ENCODE measurements at regions not wholly inside any gene's neighbourhood (a gene's known extent, or its start where the extent isn't known, plus 50 kb on each side); places are given as distances from the start of the nearest gene placed in this dataset.

- Histone ChIP-seq H3K36me3 (ENCODE audit: insufficient read depth, low read length, poor library complexity, severe bottlenecking) (no peaks in the 10 kb centered on the region), H3K9me3 (ENCODE audit: low read depth, low read length, poor library complexity, severe bottlenecking) (peaks cover under 1% of the 10 kb centered on the region), H3K27me3 (replicated peaks; ENCODE audit: insufficient read depth, low read depth, low read length, poor library complexity) (no peaks in the 10 kb centered on the region), H3K4me3 (ENCODE audit: low read depth, low read length, poor library complexity, severe bottlenecking) (no peak overlapping the region), H3K4me1 (ENCODE audit: insufficient read depth, low read length, poor library complexity, severe bottlenecking) (no peaks in the 10 kb centered on the region), H3K27ac (ENCODE audit: low read depth, low read length, poor library complexity, severe bottlenecking) (no peak overlapping the region)
- DNase-seq (ENCODE audit: low spot score) = no peak
- intact Hi-C loops (cut with micrococcal nuclease; ENCODE audit: unreplicated experiment) = no loop called here
- POLR2A ChIA-PET (ENCODE audit: low non-redundant PET) = interaction anchor here (0.5 kb wide), 1 partner anchor 116 kb away, joined by 3 read pairs; no protein-coding TSS in a partner anchor
- CTCF ChIA-PET = no interaction called here
- no peak for TF ChIP-seq EZH2 (IDR thresholded peaks at IDR 0.05; ENCODE audit: borderline replicate concordance, low read depth, low read length, poor library complexity, severe bottlenecking)
- TF ChIP-seq CTCF (conservative IDR thresholded peaks at IDR 0.05; ENCODE audit: low read depth, low read length) = no peak
- BruUV-seq (replicated peaks) = no TSS peak
These were observed 254.1 kb upstream of the FBXL7 start for GRCh38 chr5:15245913-15246312.

- CTCF ChIA-PET = no interaction called here
These were observed 256.5 kb upstream of the FBXL7 start for GRCh38 chr5:15243301-15244020.

GRCh38 chr5:15241216-15241821, 258.7 kb upstream of the FBXL7 start:
- Histone ChIP-seq H3K36me3 (ENCODE audit: insufficient read depth, low read length, poor library complexity, severe bottlenecking) (no peaks in the 10 kb centered on the region), H3K4me3 (ENCODE audit: low read depth, low read length, poor library complexity, severe bottlenecking) (no peak overlapping the region), H3K9me3 (ENCODE audit: low read depth, low read length, poor library complexity, severe bottlenecking) (peaks cover 4% of the 10 kb centered on the region), H3K4me1 (ENCODE audit: insufficient read depth, low read length, poor library complexity, severe bottlenecking) (no peaks in the 10 kb centered on the region), H3K27ac (ENCODE audit: low read depth, low read length, poor library complexity, severe bottlenecking) (no peak overlapping the region), H3K27me3 (replicated peaks; ENCODE audit: insufficient read depth, low read depth, low read length, poor library complexity) (no peaks in the 10 kb centered on the region)
- ChIA-PET CTCF (no interaction called here), POLR2A (ENCODE audit: low non-redundant PET) (no interaction called here)
- no peak for DNase-seq (ENCODE audit: low spot score)
- intact Hi-C loops (cut with micrococcal nuclease; ENCODE audit: unreplicated experiment) = no loop called here
- no TSS peak for BruUV-seq (replicated peaks)
- TF ChIP-seq EZH2 (IDR thresholded peaks at IDR 0.05; ENCODE audit: borderline replicate concordance, low read depth, low read length, poor library complexity, severe bottlenecking) (no peak), CTCF (conservative IDR thresholded peaks at IDR 0.05; ENCODE audit: low read depth, low read length) (no peak)

More at GRCh38 chr5:15243301-15244020, 256.5 kb upstream of the FBXL7 start:
- intact Hi-C loops (cut with micrococcal nuclease; ENCODE audit: unreplicated experiment) = no loop called here
- no peak overlapping the region for H3K27ac ChIP-seq (ENCODE audit: low read depth, low read length, poor library complexity, severe bottlenecking)
- no TSS peak for BruUV-seq (replicated peaks)
- H3K9me3 ChIP-seq (ENCODE audit: low read depth, low read length, poor library complexity, severe bottlenecking) = peaks cover 4% of the 10 kb centered on the region
- no peaks in the 10 kb centered on the region for H3K27me3 ChIP-seq (replicated peaks; ENCODE audit: insufficient read depth, low read depth, low read length, poor library complexity)
- DNase-seq (ENCODE audit: low spot score) = no peak
- no peak for TF ChIP-seq EZH2 (IDR thresholded peaks at IDR 0.05; ENCODE audit: borderline replicate concordance, low read depth, low read length, poor library complexity, severe bottlenecking)
- TF ChIP-seq CTCF (conservative IDR thresholded peaks at IDR 0.05; ENCODE audit: low read depth, low read length) = no peak
- H3K4me3 ChIP-seq (ENCODE audit: low read depth, low read length, poor library complexity, severe bottlenecking) = no peak overlapping the region
- POLR2A ChIA-PET (ENCODE audit: low non-redundant PET) = no interaction called here
- no peaks in the 10 kb centered on the region for H3K36me3 ChIP-seq (ENCODE audit: insufficient read depth, low read length, poor library complexity, severe bottlenecking)
- no peaks in the 10 kb centered on the region for H3K4me1 ChIP-seq (ENCODE audit: insufficient read depth, low read length, poor library complexity, severe bottlenecking)
